IMR-90 (cell line): ENCODE measurements at regions not wholly inside any gene's neighbourhood (a gene's known extent, or its start where the extent isn't known, plus 50 kb on each side); places are given as distances from the start of the nearest gene placed in this dataset.

ENCODE experiments used
- BHLHE40 ChIP-seq: fragments of 150-350 bp; IDR thresholded peaks from 2 replicates; pipeline ENCODE4 v1.6.1; 2016; ENCODE audit warnings: mild to moderate bottlenecking, low read depth, low read length
- CEBPB ChIP-seq: IDR thresholded peaks from 2 replicates; pipeline ENCODE4 v1.6.1; 2012; ENCODE audit warnings: low read depth, low read length, improper control_type of control experiment
- CHD1 ChIP-seq: IDR thresholded peaks from 2 replicates; pipeline ENCODE4 v1.6.1; 2012; ENCODE audit warnings: low read depth, low read length, improper control_type of control experiment
- ELK1 ChIP-seq: fragments of 150-350 bp; IDR thresholded peaks from 2 replicates; pipeline ENCODE4 v1.6.1; 2016; ENCODE audit warnings: low read depth, mild to moderate bottlenecking, low read length, moderate library complexity, borderline replicate concordance
- MXI1 ChIP-seq: IDR thresholded peaks from 2 replicates; pipeline ENCODE4 v1.6.1; 2012; ENCODE audit warnings: low read depth, mild to moderate bottlenecking, low read length, moderate library complexity, borderline replicate concordance
- POLR2A ChIP-seq: IDR thresholded peaks from 2 replicates; pipeline ENCODE4 v1.6.1; 2012; ENCODE audit warnings: mild to moderate bottlenecking, low read depth, low read length
- RAD21 ChIP-seq: IDR thresholded peaks from 2 replicates; pipeline ENCODE4 v1.6.1; 2012; ENCODE audit warnings: low read length, improper control_type of control experiment
- TF ChIP-seq, protein P1 (sequence below): conservative IDR thresholded peaks from 2 replicates; pipeline ENCODE4 v1.5.1; 2012; ENCODE audit warnings: mild to moderate bottlenecking, low read depth, low read length, improper control_type of control experiment

- TF ChIP-seq MXI1 = no peak
- no peak for TF ChIP-seq POLR2A
- TF ChIP-seq, protein P1, sequence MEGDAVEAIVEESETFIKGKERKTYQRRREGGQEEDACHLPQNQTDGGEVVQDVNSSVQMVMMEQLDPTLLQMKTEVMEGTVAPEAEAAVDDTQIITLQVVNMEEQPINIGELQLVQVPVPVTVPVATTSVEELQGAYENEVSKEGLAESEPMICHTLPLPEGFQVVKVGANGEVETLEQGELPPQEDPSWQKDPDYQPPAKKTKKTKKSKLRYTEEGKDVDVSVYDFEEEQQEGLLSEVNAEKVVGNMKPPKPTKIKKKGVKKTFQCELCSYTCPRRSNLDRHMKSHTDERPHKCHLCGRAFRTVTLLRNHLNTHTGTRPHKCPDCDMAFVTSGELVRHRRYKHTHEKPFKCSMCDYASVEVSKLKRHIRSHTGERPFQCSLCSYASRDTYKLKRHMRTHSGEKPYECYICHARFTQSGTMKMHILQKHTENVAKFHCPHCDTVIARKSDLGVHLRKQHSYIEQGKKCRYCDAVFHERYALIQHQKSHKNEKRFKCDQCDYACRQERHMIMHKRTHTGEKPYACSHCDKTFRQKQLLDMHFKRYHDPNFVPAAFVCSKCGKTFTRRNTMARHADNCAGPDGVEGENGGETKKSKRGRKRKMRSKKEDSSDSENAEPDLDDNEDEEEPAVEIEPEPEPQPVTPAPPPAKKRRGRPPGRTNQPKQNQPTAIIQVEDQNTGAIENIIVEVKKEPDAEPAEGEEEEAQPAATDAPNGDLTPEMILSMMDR = no peak
- no peak for TF ChIP-seq RAD21
- no peak for TF ChIP-seq CHD1
- TF ChIP-seq CEBPB = no peak
- TF ChIP-seq BHLHE40 = no peak
- TF ChIP-seq ELK1 = no peak
Observed at GRCh38 chr4:17241835-17242234, 270.1 kb downstream of the QDPR start.
